Dermis blood vessel endothelial cell (primary cell): ENCODE measurements at regions not wholly inside any gene's neighbourhood (a gene's known extent, or its start where the extent isn't known, plus 50 kb on each side); places are given as distances from the start of the nearest gene placed in this dataset.

Source experiments
- DNase-seq: peaks from one replicate; pipeline ENCODE4 v3.0.0; 2010

DNA sequence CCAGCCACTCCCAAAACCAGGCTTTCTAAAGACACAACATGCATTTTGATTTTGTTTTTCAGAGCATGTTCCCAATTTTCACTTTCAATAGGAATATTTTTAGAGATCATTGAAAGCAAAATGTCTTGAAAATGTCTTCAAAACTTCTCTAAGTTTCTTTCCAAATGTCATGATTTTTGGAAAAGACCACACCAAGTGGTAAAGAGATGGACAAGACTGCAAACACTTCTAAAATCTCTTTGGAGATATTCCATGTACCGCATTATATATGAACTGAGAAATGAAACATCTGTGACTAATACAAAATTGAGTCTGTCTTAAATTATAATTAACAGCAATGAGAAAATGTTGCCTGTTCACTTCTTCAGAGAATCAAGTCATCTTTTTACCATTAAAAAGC lies 418.0 kb upstream of the PKN2 start:
- DNase-seq: no peak

DNA sequence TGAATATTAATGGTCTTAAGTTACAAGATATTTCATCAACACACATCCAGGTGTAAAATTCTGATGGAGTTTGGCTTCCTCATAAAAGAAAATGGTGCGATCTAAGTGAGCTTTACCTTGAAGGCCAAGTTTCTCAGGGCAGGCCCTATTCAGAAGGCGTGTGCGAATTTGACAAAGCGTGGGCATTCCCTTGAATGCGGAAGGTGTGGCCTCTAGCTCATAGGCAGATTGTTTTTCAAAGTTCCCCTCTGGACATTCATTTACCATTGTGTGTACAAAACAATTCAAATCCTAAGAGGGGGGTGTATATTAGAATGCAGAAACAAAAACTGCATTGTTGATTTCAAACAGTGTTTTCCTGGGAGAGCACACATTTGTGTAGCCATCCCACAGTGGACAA lies 411.9 kb upstream of the PKN2 start:
- DNase-seq: no peak

- DNase-seq: no peak
These were observed 409.6 kb upstream of the PKN2 start for GRCh38 chr1:88274431-88274830.

DNA sequence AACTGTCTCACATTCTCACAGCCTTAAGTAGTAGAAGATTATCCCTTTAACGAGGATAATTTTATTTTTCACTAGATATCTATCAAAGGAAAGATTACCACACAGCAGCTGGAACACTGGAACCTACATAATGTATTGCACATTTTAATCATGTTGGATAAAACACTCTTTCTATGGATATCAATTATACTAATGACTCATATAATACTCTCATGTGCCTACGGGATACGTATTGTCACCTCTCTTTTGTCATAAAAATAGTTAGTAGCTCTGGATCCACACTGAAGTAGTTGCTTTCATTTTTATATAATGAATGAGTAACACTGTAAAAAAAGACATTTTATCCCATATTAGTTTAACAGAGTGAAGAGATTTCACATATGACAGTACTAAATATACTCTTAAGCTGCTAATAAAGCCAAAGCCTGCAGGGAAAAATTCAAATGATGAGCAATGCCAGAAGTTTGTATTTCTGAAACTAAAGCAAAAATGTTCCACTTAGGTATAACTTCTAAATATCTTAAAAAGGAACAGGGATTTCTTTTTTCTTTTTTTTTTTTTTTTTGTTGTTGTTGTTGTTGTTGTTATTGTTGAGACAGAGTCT lies 408.7 kb upstream of the PKN2 start:
- DNase-seq: no peak

- peak; percentile 19 for DNase-seq
These were observed 407.9 kb upstream of the PKN2 start for GRCh38 chr1:88276163-88276562.

DNA sequence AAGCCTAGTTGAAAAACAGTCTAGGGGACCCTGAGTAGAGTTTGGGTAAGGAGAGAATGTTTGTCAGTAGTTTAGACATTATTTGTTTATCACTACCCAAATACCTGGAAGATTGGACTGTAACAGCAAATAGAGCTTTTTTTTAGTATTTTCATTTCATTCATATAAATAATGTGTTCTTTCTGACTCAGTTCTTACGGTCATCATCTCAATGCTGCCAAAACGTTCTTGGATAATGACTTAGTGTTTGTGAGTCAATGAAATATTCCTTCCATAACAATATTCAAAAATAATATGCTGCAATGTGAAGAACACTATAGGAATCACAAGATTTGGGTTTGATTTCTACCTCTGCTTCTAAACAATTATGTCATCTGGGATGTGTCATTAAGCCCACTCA lies 400.0 kb upstream of the PKN2 start:
- no peak for DNase-seq

DNA sequence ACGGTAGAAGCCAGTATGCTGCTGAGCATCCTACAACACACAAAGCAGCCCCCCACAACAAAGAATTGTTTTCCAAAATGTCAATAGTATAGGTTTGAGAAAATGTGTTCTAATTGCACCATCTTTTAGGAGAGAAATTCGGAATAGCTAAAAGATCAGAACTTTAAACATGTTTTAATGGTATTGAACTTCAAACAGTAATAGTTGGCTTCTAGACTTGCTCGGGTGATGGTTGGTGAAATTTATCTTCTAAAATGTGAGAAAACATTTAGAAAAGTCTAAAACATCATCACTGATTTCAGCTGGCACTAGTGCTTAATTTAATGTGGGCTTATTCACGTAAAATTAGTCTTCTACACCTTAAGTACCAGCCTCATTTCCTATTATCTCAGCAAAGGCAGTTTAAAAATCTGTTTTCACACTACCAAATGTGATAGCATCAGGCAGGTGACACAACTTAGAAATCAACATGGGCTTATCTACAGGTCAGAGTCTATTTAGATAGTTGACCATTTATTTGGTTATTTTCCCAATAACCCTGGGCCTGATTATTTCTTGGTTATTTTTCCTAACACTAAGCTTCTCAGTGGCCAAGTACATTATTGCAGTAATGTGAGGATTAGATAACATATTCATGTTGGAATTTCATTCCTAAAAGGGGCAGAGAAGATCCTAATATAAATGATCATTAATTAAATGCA lies 399.3 kb upstream of the PKN2 start:
- no peak for DNase-seq

- DNase-seq: no peak
These were observed 397.4 kb upstream of the PKN2 start for GRCh38 chr1:88286716-88287115.

- no peak for DNase-seq
These were observed 395.5 kb upstream of the PKN2 start for GRCh38 chr1:88288571-88288970.

DNA sequence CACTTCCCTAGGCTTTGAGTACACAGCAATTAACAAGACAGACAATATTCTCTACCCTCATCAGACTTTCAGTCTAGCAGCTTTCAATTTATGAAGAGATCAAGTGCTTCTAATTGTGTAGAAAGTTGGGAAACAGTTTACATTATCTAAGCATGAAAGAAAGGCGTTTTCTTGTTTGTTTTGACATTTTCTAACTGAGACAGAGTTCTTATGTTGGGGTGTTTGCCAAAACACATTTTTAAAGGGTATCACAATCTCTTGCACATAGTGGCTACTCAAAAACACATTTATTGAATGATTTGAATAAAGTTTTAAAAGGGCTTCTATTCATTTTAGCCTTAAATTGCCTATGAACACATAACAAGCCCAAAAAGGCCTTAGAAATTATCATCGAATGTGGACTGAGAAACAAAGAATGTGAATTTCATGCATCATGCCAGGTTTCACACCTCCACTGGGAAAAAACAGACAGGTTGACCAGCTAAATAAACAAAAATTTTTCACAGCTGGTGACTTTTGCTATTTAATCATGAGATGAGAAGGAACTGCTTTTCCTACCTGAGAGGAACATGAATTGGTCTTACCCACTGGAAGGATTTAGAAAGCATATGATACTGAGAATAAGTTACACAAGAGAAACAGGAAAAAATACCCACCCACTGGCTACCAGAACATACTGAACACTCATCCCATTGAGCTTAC lies 394.5 kb upstream of the PKN2 start:
- DNase-seq: no peak

GRCh38 chr1:88291611-88292354 lies 392.3 kb upstream of the PKN2 start:
- no peak for DNase-seq

DNA sequence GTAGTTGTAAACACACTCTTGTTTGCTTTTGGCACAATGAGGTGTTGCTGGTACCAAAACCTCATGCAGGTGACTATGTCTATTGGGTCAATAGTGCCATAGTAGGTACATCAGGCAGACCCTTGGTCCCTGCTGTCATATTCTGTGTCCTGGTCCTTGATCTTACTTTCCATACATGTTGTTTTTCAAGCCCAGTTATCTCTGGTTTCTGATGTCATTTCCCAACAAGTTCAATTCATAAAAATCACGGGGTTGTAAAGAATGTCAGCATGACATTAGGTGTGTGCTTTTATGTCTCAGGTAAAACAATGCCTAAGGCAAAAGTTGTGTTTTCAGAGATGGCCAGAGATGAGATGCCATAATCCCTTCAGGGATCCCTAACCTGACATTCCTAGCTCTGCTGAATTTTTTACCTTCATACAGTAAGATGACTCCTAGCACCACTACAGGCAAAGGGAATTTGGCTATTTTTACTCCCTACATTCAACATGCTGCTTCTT lies 390.3 kb upstream of the PKN2 start:
- DNase-seq: no peak

GRCh38 chr1:88296227-88296626 lies 387.8 kb upstream of the PKN2 start:
- no peak for DNase-seq

DNA sequence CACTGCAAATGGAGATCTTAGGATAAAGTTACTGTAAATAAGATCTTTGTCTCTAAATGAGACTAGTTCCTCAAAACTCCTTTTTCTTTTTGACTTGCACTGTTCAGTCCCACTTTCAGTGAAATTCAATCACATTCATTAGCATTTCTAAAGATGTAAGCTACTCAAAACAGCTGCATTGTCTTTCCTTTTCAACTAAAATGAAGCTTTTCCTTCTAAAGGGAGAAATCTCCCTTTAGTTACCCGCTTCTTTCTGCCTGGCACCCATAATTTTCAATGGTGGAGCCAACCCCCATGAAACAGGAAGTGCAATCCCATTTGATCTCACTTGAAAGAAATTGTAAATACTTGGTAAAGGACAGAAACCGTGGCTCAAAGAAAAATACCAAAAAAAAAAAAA lies 387.4 kb upstream of the PKN2 start:
- no peak for DNase-seq

GRCh38 chr1:88298506-88298905 lies 385.6 kb upstream of the PKN2 start:
- DNase-seq: no peak

GRCh38 chr1:88300752-88301263 lies 383.3 kb upstream of the PKN2 start:
- DNase-seq: no peak

DNA sequence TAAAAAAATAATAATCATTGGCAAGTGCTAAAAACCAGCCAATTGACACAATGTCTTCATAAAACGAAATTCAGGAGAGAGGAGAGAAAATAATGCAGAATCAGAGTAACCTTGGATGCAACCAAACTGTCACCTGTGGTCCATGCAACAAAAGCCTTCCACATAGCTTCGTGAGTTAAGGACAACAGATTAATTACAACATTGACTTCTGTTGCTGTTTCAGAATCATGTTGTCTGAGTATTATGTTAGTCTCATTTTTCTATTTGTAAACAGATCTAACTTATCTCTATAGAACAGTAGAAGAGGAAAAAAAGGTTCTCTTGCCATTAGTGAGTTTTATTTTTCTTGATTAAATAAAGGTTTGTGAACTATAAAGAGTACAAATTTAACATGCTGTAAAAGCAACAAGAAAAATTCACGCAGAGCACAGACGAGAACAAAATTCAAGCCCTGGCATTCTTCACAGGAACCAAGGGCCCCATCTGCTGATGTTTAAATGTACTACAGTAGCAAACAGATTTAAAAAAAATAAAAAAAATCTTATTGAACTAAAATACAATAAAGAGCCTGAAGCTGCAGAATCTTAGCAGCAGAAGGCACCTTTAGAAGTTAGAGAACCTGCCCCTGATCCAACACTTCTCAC lies 381.1 kb upstream of the PKN2 start:
- DNase-seq: peak; percentile 52

DNA sequence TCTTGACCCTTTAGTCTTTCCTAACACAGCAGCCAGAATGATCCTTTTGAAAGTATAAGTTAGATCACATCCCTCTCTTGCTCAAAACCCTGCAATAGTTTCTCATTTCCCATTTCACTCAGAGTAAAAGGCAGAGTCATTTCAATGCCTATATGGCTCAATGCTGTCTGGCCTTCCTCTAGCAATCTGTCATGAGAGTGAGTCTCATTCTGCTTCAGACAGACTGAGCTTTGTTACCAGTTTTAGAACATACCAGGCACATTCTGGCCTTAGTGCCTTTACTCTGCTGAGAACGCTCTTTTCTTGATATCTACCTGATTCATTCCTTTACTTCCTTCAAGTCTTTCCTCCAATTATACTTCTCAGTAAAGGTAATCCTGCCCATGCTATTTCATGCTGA lies 372.8 kb upstream of the PKN2 start:
- no peak for DNase-seq

DNA sequence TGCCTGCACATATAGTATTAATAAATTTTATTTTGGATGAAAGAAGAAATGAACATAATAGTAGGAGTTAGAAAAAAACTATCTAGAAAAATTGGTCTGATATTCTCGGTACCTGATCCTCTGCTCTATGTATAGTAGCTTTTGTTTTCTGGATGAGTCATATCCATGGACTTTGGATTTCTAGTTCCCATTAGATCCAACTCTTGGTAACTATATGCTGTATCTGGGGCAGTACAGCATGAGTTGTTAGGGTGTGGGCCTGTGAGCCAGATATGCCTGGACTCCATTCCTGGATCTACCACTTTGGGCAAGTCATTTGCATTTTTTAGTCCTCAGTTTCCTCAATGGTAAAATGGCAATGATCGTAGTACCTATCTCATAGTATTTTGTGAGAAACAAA lies 372.2 kb upstream of the PKN2 start:
- no peak for DNase-seq

GRCh38 chr1:88317396-88317795 lies 366.7 kb upstream of the PKN2 start:
- DNase-seq: no peak

DNA sequence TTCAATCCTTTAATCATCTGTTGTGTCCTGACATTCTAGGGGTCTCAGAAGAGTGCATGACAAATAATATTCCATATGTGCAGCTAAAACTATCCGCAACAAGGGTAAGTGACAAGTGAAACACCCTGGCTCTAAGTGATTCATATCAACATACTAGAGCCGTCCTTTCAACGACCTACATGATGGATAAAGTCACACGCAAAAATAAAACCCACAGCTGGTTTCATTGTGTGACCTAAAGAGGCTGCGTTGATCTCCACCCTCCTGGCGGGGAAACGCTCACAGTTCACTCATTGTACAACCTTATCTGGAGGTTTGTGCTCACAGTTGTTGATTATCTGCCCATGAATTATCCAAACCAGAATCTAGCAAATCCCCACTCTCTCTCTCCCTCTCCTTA lies 365.3 kb upstream of the PKN2 start:
- no peak for DNase-seq

DNA sequence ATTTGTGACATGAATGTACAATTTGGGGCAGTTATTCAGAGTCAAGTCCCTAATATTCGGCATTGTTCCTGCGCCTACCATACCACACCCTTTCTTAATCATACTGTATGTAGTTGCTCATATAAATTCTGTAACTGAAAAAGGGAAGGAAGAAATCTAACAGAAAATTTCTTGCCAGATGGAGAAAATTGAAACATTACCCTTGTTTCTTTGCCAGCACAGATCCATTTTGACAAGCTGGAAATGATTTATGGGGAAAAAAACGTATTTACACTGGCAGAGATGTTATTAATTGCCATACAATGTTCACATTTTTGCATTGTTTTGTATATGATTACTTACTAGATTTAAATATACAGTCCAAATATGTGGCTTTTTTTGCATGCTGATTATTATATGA lies 363.8 kb upstream of the PKN2 start:
- DNase-seq: no peak

DNA sequence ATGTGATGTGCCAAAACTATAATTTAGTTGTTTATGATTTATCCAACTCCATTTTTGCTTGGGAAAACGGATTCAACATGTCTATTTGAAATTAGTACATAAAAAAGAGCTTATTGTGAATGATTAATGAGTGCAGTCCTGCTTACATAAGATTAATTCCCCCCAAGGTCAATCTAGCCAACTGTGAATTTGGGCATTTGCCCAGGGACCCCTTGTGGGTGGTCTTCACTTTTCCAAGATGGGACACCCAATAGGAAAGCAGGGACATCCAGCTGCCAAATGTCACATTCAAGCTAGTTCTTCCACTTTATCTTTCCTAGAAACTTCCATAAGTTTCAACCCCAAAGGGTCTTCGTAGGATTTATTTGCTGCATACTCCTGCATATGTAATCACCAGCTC lies 362.4 kb upstream of the PKN2 start:
- DNase-seq: no peak
